Keratinocyte (primary cell): ENCODE measurements at regions not wholly inside any gene's neighbourhood (a gene's known extent, or its start where the extent isn't known, plus 50 kb on each side); places are given as distances from the start of the nearest gene placed in this dataset.

Source experiments
- DNase-seq: peaks from one replicate; pipeline ENCODE4 v3.0.0-alpha.2; 2011; ENCODE audit warnings: low read depth, missing footprints, low spot score
- FAIRE-seq: peaks from 2 replicates; lab custom pipeline; 2011; peaks lifted over from hg19 to GRCh38; lab: Jason Lieb, UNC
- H2AFZ ChIP-seq: 2 replicates; pipeline ENCODE4 v1.6.0; 2012; ENCODE audit warnings: low read length, control low read depth, inconsistent platforms; ENCODE audit not compliant: control insufficient read depth
- H3K27ac ChIP-seq: 2 replicates; pipeline ENCODE4 v1.5.1; 2011; ENCODE audit warnings: low read length; ENCODE audit not compliant: control insufficient read depth, insufficient read depth
- H3K27me3 ChIP-seq: 3 replicates; pipeline ENCODE4 v1.6.0; 2011; ENCODE audit warnings: low read length; ENCODE audit not compliant: control insufficient read depth, insufficient read depth; ENCODE audit errors: extremely low read depth
- H3K36me3 ChIP-seq, 2 experiments: 2 replicates in 1 of 2; 3 replicates in 1 of 2; pipeline ENCODE4 v1.5.1; 2011; ENCODE audit warnings: low read length in 2 of 2, mild to moderate bottlenecking in 1 of 2; ENCODE audit not compliant: control insufficient read depth in 2 of 2, insufficient read depth in 2 of 2; ENCODE audit errors: extremely low read depth in 1 of 2
- H3K4me1 ChIP-seq: 3 replicates; pipeline ENCODE4 v1.5.1; 2011; ENCODE audit warnings: low read length; ENCODE audit not compliant: control insufficient read depth, insufficient read depth; ENCODE audit errors: extremely low read depth
- H3K4me2 ChIP-seq: 3 replicates; pipeline ENCODE4 v1.6.0; 2011; ENCODE audit warnings: low read depth, low read length; ENCODE audit not compliant: control insufficient read depth, insufficient read depth; ENCODE audit errors: extremely low read depth
- H3K4me3 ChIP-seq, 3 experiments: fragments of 200-600 bp in 1 of 3; sonication (generic) in 1 of 3; 2 replicates in 2 of 3; 3 replicates in 1 of 3; pipeline ENCODE4 v1.5.1; 2011 to 2016; ENCODE audit warnings: low read length in 3 of 3, mild to moderate bottlenecking in 3 of 3, control low read depth in 2 of 3, inconsistent platforms in 1 of 3, low read depth in 1 of 3, mixed read lengths in 1 of 3, mixed run types in 1 of 3, moderate library complexity in 1 of 3; ENCODE audit not compliant: control insufficient read depth in 2 of 3, insufficient read depth in 2 of 3; ENCODE audit errors: extremely low read depth in 1 of 3
- H3K79me2 ChIP-seq: 2 replicates; pipeline ENCODE4 v1.6.0; 2012; ENCODE audit warnings: low read length; ENCODE audit not compliant: control insufficient read depth, insufficient read depth
- H3K9ac ChIP-seq: 3 replicates; pipeline ENCODE4 v1.6.0; 2011; ENCODE audit warnings: low read length; ENCODE audit not compliant: control insufficient read depth, insufficient read depth; ENCODE audit errors: extremely low read depth
- H3K9me1 ChIP-seq: 3 replicates; pipeline ENCODE4 v1.6.0; 2011; ENCODE audit warnings: low read length; ENCODE audit not compliant: control insufficient read depth, insufficient read depth; ENCODE audit errors: extremely low read depth
- H3K9me3 ChIP-seq: 2 replicates; pipeline ENCODE4 v1.5.1; 2012; ENCODE audit warnings: low read depth, low read length; ENCODE audit not compliant: control insufficient read depth
- H4K20me1 ChIP-seq: 3 replicates; pipeline ENCODE4 v1.6.0; 2011; ENCODE audit warnings: low read length; ENCODE audit not compliant: control insufficient read depth, insufficient read depth; ENCODE audit errors: extremely low read depth
- CTCF ChIP-seq, 3 experiments: IDR thresholded peaks in 1 of 3; conservative IDR thresholded peaks in 1 of 3; optimal IDR thresholded peaks in 1 of 3; 2 replicates in 2 of 3; 3 replicates in 1 of 3; pipeline versions ENCODE3 to v1.5.1; 2011; ENCODE audit warnings: low read length in 3 of 3, mild to moderate bottlenecking in 3 of 3, moderate library complexity in 2 of 3, control low read depth in 1 of 3, inconsistent platforms in 1 of 3; ENCODE audit not compliant: insufficient read depth in 2 of 3; ENCODE audit errors: extremely low read depth in 1 of 3
- EZH2 ChIP-seq: IDR thresholded peaks from one replicate; pipeline ENCODE4 v1.6.1; 2012; ENCODE audit warnings: inconsistent platforms, mild to moderate bottlenecking, low read length, moderate library complexity
- dilution Hi-C: fragments of 300-500 bp; cut with MboI; formaldehyde crosslinking; loops from one replicate; pipeline ENCODE4 v1.7.0; 2020; ENCODE audit warnings: low sequenced_read_pairs; ENCODE audit not compliant: extremely low pct_ligation_motif_present

- Histone ChIP-seq H3K9me1 (no peaks in the 10 kb centered on the region), H3K36me3 (no peaks in the 10 kb centered on the region), H3K9ac (no peak overlapping the region), H4K20me1 (no peaks in the 10 kb centered on the region), H3K27me3 (no peaks in the 10 kb centered on the region), H3K4me1 (no peaks in the 10 kb centered on the region), H2AFZ (no peak overlapping the region), H3K4me3 (no peak overlapping the region), H3K9me3 (no peaks in the 10 kb centered on the region), H3K79me2 (no peaks in the 10 kb centered on the region), H3K27ac (no peak overlapping the region), H3K4me2 (no peak overlapping the region)
- FAIRE-seq (no peak), DNase-seq (no peak)
- TF ChIP-seq EZH2, result no peak
- no peak for TF ChIP-seq CTCF (optimal IDR thresholded peaks at IDR 0.05 in 1 of 3, IDR thresholded peaks at IDR 0.05 in 1 of 3, conservative IDR thresholded peaks at IDR 0.05 in 1 of 3; ENCODE audit: extremely low read depth in 1 of 3, insufficient read depth in 2 of 3, low read length in 3 of 3)
- dilution Hi-C loops, result no loop called here
Observed at GRCh38 chr4:173682609-173683008, 152.6 kb upstream of the HAND2 start.

- FAIRE-seq (no peak), DNase-seq (no peak)
- H3K27ac ChIP-seq, result no peak overlapping the region
- no peaks in the 10 kb centered on the region for H3K4me1 ChIP-seq
- dilution Hi-C loops, result no loop called here
- no peaks in the 10 kb centered on the region for H3K9me1 ChIP-seq
- H3K4me2 ChIP-seq, result no peak overlapping the region
- no peak overlapping the region for H3K4me3 ChIP-seq
- H3K79me2 ChIP-seq, result no peaks in the 10 kb centered on the region
- H3K36me3 ChIP-seq, result no peaks in the 10 kb centered on the region
- H3K27me3 ChIP-seq, result no peaks in the 10 kb centered on the region
- H2AFZ ChIP-seq, result no peak overlapping the region
- no peaks in the 10 kb centered on the region for H3K9me3 ChIP-seq
- no peak overlapping the region for H3K9ac ChIP-seq
- no peaks in the 10 kb centered on the region for H4K20me1 ChIP-seq
- TF ChIP-seq CTCF (optimal IDR thresholded peaks at IDR 0.05 in 1 of 3, IDR thresholded peaks at IDR 0.05 in 1 of 3, conservative IDR thresholded peaks at IDR 0.05 in 1 of 3; ENCODE audit: extremely low read depth in 1 of 3, insufficient read depth in 2 of 3, low read length in 3 of 3) (no peak), EZH2 (no peak)
Observed at GRCh38 chr4:173680278-173680677, 150.2 kb upstream of the HAND2 start.
